PC-3 (cell line): ENCODE measurements at regions not wholly inside any gene's neighbourhood (a gene's known extent, or its start where the extent isn't known, plus 50 kb on each side); places are given as distances from the start of the nearest gene placed in this dataset.

ENCODE experiments used
- ATAC-seq: fragments of 200-7000 bp; cut with Tn5 transposase; 2 replicates; pipeline ENCODE4 v1.9.1; 2020; ENCODE audit warnings: mild to moderate bottlenecking, moderate library complexity
- BruUV-seq: library from RNA; stranded (reverse); fragments of 400-500 nt; replicated peaks from 2 replicates; lab custom pipeline; 2021; lab: Mats Ljungman, UMichigan
- CTCF ChIA-PET: fragments of 300-600 bp; sonication (Branson Sonifier 250); formaldehyde crosslinking; loops from one replicate; lab custom pipeline; 2022; ENCODE audit warnings: antibody characterized with exemption; lab: Charles Lee
- POLR2A ChIA-PET: fragments of 300-600 bp; sonication (Branson Sonifier 250); formaldehyde crosslinking; loops from one replicate; lab custom pipeline; 2022; ENCODE audit warnings: antibody characterized with exemption; ENCODE audit not compliant: unreplicated experiment; lab: Charles Lee
- DNase-seq: peaks from one replicate; pipeline ENCODE4 v3.0.0-alpha.2; 2015
- H2AFZ ChIP-seq: fragments of 300-600 bp; sonication (generic); 2 replicates; pipeline ENCODE4 v1.6.0; 2016; ENCODE audit warnings: antibody characterized with exemption, low read length
- H3F3A ChIP-seq: fragments of 300-600 bp; sonication (generic); one replicate; pipeline ENCODE4 v1.6.0; 2017; ENCODE audit warnings: antibody characterized with exemption, low read length, control low read depth, mild to moderate bottlenecking; ENCODE audit not compliant: unreplicated experiment
- H3K27ac ChIP-seq: fragments of 300-600 bp; sonication (generic); 2 replicates; pipeline ENCODE4 v1.5.1; 2016; ENCODE audit warnings: mild to moderate bottlenecking, low read length
- H3K27me3 ChIP-seq: fragments of 300-600 bp; sonication (generic); 2 replicates; pipeline ENCODE4 v1.6.1; 2016; ENCODE audit warnings: low read length, mixed read lengths
- H3K36me3 ChIP-seq: fragments of 300-600 bp; sonication (generic); 2 replicates; pipeline ENCODE4 v1.6.1; 2016; ENCODE audit warnings: low read depth, mixed run types, low read length, mixed read lengths
- H3K4me1 ChIP-seq: fragments of 300-600 bp; sonication (generic); 2 replicates; pipeline ENCODE4 v1.5.1; 2016; ENCODE audit warnings: low read length; ENCODE audit not compliant: insufficient read depth
- H3K4me2 ChIP-seq: fragments of 300-600 bp; sonication (generic); 2 replicates; pipeline ENCODE4 v1.6.0; 2016; ENCODE audit warnings: low read length
- H3K4me3 ChIP-seq: fragments of 300-600 bp; sonication (generic); 2 replicates; pipeline ENCODE4 v1.5.1; 2016; ENCODE audit warnings: mild to moderate bottlenecking, low read length, mixed read lengths
- H3K79me2 ChIP-seq: fragments of 300-600 bp; sonication (generic); 2 replicates; pipeline ENCODE4 v1.6.1; 2017; ENCODE audit warnings: low read length, mixed read lengths
- H3K9ac ChIP-seq: fragments of 300-600 bp; sonication (generic); 2 replicates; pipeline ENCODE4 v1.6.0; 2016; ENCODE audit warnings: mild to moderate bottlenecking, low read length
- H3K9me2 ChIP-seq: fragments of 300-600 bp; sonication (generic); replicated peaks from 2 replicates; pipeline ENCODE4 v1.6.1; 2016; ENCODE audit warnings: mixed run types, low read length, mixed read lengths
- H3K9me3 ChIP-seq: fragments of 300-600 bp; sonication (generic); 2 replicates; pipeline ENCODE4 v1.6.1; 2016; ENCODE audit warnings: low read length, mixed read lengths
- H4K20me1 ChIP-seq: fragments of 300-600 bp; sonication (generic); 2 replicates; pipeline ENCODE4 v1.6.1; 2016; ENCODE audit warnings: low read length, mixed read lengths
- CTCF ChIP-seq: fragments of 300-600 bp; sonication (generic); conservative IDR thresholded peaks from 2 replicates; pipeline ENCODE4 v1.5.1; 2017; ENCODE audit warnings: antibody characterized with exemption, low read depth, mild to moderate bottlenecking, low read length
- EZH2 ChIP-seq: fragments of 300-600 bp; sonication (generic); IDR thresholded peaks from one replicate; pipeline ENCODE4 v1.6.1; 2017; ENCODE audit warnings: antibody characterized with exemption, mild to moderate bottlenecking, low read length; ENCODE audit not compliant: unreplicated experiment
- EZH2phosphoT487 ChIP-seq: fragments of 300-600 bp; sonication (generic); IDR thresholded peaks from 2 replicates; pipeline ENCODE4 v1.6.1; 2018; ENCODE audit warnings: mild to moderate bottlenecking, antibody characterized with exemption, low read length, borderline replicate concordance
- intact Hi-C: fragments of 100-400 bp; cut with micrococcal nuclease; formaldehyde crosslinking; loops from 2 replicates; pipeline ENCODE4 v1.9.0; 2023

- no peak overlapping the region for H3K4me2 ChIP-seq
- H3K27ac ChIP-seq = no peak overlapping the region
These were observed 336.0 kb upstream of the IGFBP3 start for GRCh38 chr7:46256870-46257661.

GRCh38 chr7:46253520-46253919, 332.4 kb upstream of the IGFBP3 start:
- no peak overlapping the region for H2AFZ ChIP-seq
- H4K20me1 ChIP-seq = no peaks in the 10 kb centered on the region
- H3K4me1 ChIP-seq = peaks cover 16% of the 10 kb centered on the region
- H3K4me3 ChIP-seq = no peak overlapping the region
- no peak for TF ChIP-seq EZH2
- no peak for TF ChIP-seq CTCF
- TF ChIP-seq EZH2phosphoT487 = no peak
- no peak overlapping the region for H3K9ac ChIP-seq
- no peak overlapping the region for H3K27ac ChIP-seq
- peak; percentile 54 for DNase-seq
- H3F3A ChIP-seq = no peaks in the 10 kb centered on the region
- no peaks in the 10 kb centered on the region for H3K36me3 ChIP-seq
- no peaks in the 10 kb centered on the region for H3K9me3 ChIP-seq
- no peak for ATAC-seq
- H3K4me2 ChIP-seq = no peak overlapping the region
- no peaks in the 10 kb centered on the region for H3K27me3 ChIP-seq
- no peaks in the 10 kb centered on the region for H3K9me2 ChIP-seq
- CTCF ChIA-PET = no interaction called here
- no TSS peak for BruUV-seq
- intact Hi-C loops = no loop called here
- H3K79me2 ChIP-seq = no peaks in the 10 kb centered on the region
- POLR2A ChIA-PET = no interaction called here

More at GRCh38 chr7:46256870-46257661, 336.0 kb upstream of the IGFBP3 start:
- CTCF ChIA-PET = no interaction called here
- Histone ChIP-seq H3K9me2 (no peaks in the 10 kb centered on the region), H3K4me3 (no peak overlapping the region), H3K27me3 (no peaks in the 10 kb centered on the region), H3K9ac (no peak overlapping the region), H3K4me1 (peaks cover 18% of the 10 kb centered on the region), H3K36me3 (no peaks in the 10 kb centered on the region; the same call in 1 of the 2 replicates), H3K79me2 (no peaks in the 10 kb centered on the region), H4K20me1 (no peaks in the 10 kb centered on the region), H2AFZ (no peak overlapping the region), H3K9me3 (peaks cover 12% of the 10 kb centered on the region; the same call in 1 of the 2 replicates), H3F3A (no peaks in the 10 kb centered on the region)
- no TSS peak for BruUV-seq
- TF ChIP-seq CTCF = no peak
- no peak for TF ChIP-seq EZH2phosphoT487
- TF ChIP-seq EZH2 = no peak
- DNase-seq = no peak
- ATAC-seq = no peak
- intact Hi-C loops = no loop called here
- POLR2A ChIA-PET = no interaction called here

- Histone ChIP-seq H4K20me1 (no peaks in the 10 kb centered on the region), H3K4me1 (no peaks in the 10 kb centered on the region), H3F3A (no peaks in the 10 kb centered on the region), H3K79me2 (no peaks in the 10 kb centered on the region), H3K4me3 (no peak overlapping the region), H3K27ac (no peak overlapping the region), H3K36me3 (no peaks in the 10 kb centered on the region), H3K9ac (no peak overlapping the region), H3K4me2 (no peak overlapping the region), H3K9me2 (no peaks in the 10 kb centered on the region), H3K9me3 (no peaks in the 10 kb centered on the region), H3K27me3 (no peaks in the 10 kb centered on the region), H2AFZ (no peak overlapping the region)
- BruUV-seq = no TSS peak
- TF ChIP-seq EZH2phosphoT487 = no peak
- CTCF ChIA-PET = no interaction called here
- intact Hi-C loops = no loop called here
- POLR2A ChIA-PET = no interaction called here
- ATAC-seq (no peak), DNase-seq (no peak)
These were observed 326.6 kb upstream of the IGFBP3 start for GRCh38 chr7:46247664-46248063.
